ENCODE measurements at regions not wholly inside any gene's neighbourhood (a gene's known extent, or its start where the extent isn't known, plus 50 kb on each side); places are given as distances from the start of the nearest gene placed in this dataset.

DNA sequence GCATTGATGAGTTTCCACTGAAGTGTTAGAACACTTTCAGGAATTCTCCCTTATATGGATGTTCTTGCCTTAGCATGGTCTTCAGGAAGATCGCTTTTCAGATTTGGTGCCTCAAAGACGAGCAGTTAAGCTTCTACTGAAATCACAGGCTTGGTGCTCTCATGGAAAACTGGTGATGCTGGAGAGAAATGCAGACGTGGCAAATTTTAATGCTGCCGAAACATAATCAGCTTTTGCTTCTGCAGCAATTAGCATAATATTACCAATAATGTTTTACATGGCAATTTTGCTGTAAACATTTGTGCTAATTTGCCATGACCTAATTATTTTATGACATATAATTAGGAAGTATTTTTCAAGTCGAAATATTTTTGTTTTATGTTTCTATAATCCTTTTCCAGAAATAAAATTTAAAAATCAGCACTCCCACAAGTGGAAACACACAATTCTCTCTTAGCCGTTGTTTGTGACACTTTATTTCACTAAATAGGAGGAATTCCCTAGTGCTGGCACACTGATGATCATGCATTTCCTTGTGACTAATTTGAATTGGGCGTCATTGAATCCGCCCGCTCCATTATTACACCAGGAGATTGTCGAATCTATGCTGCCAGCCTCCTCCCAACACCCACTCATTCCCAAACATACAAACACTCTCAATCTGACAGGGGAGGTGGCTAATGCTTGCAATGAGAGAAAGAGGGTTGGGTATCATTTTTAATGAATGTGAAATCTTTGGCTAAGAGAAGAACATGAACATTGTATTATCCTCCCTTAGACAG lies 506.8 kb upstream of the PPP2R3A start:
- Histone ChIP-seq H3K4me3 (ENCODE audit: low read depth, low read length) (no peak overlapping the region), H3K4me1 (no peaks in the 10 kb centered on the region), H3K27me3 (peaks cover 7% of the 10 kb centered on the region), H3K36me3 (no peaks in the 10 kb centered on the region), H3K9me3 (no peaks in the 10 kb centered on the region)
- DNase-seq = no peak
- no peak for TF ChIP-seq CTCF (IDR thresholded peaks at IDR 0.05; ENCODE audit: low read depth, low read length)

DNA sequence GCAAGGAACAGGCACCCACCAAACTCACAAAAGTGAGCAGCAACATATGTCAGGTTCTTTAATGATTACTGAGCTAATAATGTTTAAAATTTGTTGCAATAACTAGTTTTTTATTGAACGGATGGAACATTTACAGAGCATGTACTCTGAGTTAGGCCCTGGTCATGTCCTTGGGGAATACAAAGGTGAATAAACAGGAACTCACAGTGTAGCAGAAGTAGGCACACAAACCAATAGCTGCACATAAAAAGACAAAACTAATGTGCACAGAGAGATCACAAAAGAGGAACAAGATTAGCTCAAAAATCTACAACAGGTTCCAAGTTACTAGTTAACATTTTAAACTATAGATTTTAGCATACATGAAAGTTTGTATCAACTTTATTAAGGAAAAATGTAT lies 505.3 kb upstream of the PPP2R3A start:
- Histone ChIP-seq H3K9me3 (no peaks in the 10 kb centered on the region), H3K4me3 (ENCODE audit: low read depth, low read length) (no peak overlapping the region), H3K4me1 (no peaks in the 10 kb centered on the region), H3K36me3 (no peaks in the 10 kb centered on the region), H3K27me3 (peaks cover 7% of the 10 kb centered on the region)
- DNase-seq = no peak
- no peak for TF ChIP-seq CTCF (IDR thresholded peaks at IDR 0.05; ENCODE audit: low read depth, low read length)

DNA sequence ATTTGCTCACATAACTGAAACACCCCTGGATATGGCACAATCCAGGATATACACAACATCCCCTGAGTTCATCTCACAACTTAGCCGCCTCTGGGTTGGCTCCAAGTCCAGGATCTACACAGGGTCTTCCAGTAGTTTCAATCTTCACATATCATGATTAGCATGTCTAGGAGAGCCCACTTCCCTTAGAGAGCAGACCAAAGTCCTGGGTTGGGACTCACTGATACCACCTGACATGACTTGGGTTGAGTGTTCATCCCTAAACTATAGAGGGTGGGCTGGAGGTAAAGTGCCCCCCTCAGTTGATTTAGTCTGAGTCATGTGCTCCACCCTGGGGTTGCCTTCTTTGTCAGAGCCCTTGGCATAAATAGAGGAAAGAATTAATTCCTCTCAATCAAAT lies 493.6 kb upstream of the PPP2R3A start:
- Histone ChIP-seq H3K9me3 (no peaks in the 10 kb centered on the region), H3K4me3 (ENCODE audit: low read depth, low read length) (no peak overlapping the region), H3K4me1 (no peaks in the 10 kb centered on the region), H3K27me3 (no peaks in the 10 kb centered on the region; the same call in none of the 2 replicates), H3K36me3 (no peaks in the 10 kb centered on the region; the same call in 1 of the 2 replicates)
- no peak for TF ChIP-seq CTCF (IDR thresholded peaks at IDR 0.05; ENCODE audit: low read depth, low read length)
- no peak for DNase-seq

DNA sequence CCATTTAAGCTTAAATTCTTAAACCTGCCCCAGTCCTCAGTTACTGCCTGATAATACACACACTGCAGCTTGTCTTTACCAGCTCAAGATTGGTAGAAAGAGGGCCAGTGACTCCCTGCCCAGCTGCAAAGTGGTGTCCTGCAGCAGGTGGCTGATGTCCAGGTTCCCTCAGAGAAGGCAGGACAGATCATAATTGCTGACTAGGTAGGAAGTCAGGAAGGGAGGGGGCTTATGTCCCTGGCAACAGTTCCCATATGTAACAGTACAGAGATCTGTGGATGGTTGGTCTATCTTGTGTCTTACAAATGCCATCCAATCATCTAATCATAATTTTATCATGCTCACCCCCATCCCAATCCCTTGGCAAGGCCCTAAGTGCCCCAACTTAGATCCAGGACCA lies 492.1 kb upstream of the PPP2R3A start:
- Histone ChIP-seq H3K27me3 (no peaks in the 10 kb centered on the region; the same call in none of the 2 replicates), H3K4me1 (no peaks in the 10 kb centered on the region), H3K9me3 (no peaks in the 10 kb centered on the region), H3K4me3 (ENCODE audit: low read depth, low read length) (no peak overlapping the region), H3K36me3 (no peaks in the 10 kb centered on the region; the same call in 1 of the 2 replicates)
- no peak for TF ChIP-seq CTCF (IDR thresholded peaks at IDR 0.05; ENCODE audit: low read depth, low read length)
- no peak for DNase-seq

DNA sequence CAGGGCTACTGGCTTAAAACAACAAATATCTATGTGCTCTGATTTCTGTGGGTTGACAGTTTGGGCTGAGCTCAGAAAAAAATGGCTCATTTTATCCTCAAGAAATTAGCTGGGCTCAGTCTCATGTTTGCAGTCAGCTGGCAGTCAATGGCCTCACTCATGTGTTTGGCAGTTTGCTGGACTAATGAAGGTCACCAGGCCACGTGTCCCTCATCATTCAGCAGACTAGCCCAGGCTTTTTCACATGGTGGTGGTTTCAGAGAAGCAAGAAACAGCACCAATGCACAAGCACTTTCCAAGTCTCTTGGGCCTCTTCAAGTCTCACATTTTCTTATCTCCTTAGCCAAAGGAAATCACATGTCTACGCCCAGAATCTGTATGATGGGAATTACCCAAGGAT lies 478.3 kb upstream of the PPP2R3A start:
- Histone ChIP-seq H3K27me3 (no peaks in the 10 kb centered on the region), H3K9me3 (no peaks in the 10 kb centered on the region), H3K4me1 (no peaks in the 10 kb centered on the region), H3K36me3 (no peaks in the 10 kb centered on the region), H3K4me3 (ENCODE audit: low read depth, low read length) (no peak overlapping the region)
- no peak for DNase-seq
- TF ChIP-seq CTCF (IDR thresholded peaks at IDR 0.05; ENCODE audit: low read depth, low read length) = no peak

DNA sequence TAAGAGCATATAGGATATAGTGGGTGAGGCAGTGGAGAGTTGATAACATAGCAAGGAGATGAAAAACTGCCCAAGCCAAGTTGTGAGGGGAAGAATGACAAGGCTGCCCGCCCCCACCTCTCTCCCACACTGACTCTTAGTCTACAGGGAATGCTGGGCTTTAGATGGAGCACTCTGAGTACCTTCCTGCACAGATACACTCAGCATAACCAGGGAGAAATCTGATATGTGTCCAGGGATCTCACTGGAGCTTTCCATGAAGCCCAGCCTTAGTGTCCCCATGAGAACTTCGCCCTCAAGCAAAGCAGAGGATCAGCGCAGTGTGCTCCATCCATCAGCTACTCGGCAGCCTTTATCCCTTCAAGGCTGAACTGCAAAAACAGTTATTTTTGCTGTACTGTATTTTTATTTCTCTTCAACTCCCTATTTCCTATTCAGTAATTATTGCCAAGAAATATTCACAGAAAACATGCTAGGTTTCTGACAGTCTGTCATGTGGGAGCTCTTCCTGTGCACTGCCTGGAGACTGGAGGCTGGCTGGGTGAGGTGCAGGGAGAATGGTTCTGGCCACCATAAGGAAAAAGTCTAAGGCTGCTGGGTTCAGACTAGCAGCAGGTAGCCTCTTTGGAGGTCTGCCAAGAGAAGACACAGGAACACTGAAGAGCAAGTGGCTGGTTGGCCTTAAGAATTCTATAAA lies 475.2 kb upstream of the PPP2R3A start:
- Histone ChIP-seq H3K4me3 (ENCODE audit: low read depth, low read length) (no peak overlapping the region), H3K9me3 (no peaks in the 10 kb centered on the region), H3K4me1 (no peaks in the 10 kb centered on the region), H3K36me3 (no peaks in the 10 kb centered on the region), H3K27me3 (peaks cover 6% of the 10 kb centered on the region; the same call in 1 of the 2 replicates)
- DNase-seq = no peak
- no peak for TF ChIP-seq CTCF (IDR thresholded peaks at IDR 0.05; ENCODE audit: low read depth, low read length)
